ENCODE measurements at regions not wholly inside any gene's neighbourhood (a gene's known extent, or its start where the extent isn't known, plus 50 kb on each side); places are given as distances from the start of the nearest gene placed in this dataset.

DNA sequence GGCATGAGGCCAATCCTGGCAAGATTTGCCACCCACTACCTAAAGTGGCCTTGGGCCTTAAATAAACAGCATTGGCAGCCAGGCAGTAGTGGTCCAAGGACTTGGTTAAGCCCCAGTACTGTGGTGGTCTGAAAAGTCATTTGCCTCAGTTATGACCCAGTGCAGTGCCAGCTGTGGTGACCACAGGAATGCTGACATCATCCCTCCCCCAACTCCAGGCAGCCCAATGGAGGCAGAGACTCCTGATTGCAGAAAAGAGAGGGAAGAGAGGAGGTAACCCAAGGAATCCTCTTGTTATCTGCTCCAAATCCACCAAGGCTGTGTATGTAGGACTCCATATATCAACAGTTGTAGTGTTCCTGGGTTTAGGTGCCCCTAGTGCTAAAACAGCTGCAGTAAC, 883.6 kb downstream of the SQOR start:
- TF ChIP-seq, protein P1, sequence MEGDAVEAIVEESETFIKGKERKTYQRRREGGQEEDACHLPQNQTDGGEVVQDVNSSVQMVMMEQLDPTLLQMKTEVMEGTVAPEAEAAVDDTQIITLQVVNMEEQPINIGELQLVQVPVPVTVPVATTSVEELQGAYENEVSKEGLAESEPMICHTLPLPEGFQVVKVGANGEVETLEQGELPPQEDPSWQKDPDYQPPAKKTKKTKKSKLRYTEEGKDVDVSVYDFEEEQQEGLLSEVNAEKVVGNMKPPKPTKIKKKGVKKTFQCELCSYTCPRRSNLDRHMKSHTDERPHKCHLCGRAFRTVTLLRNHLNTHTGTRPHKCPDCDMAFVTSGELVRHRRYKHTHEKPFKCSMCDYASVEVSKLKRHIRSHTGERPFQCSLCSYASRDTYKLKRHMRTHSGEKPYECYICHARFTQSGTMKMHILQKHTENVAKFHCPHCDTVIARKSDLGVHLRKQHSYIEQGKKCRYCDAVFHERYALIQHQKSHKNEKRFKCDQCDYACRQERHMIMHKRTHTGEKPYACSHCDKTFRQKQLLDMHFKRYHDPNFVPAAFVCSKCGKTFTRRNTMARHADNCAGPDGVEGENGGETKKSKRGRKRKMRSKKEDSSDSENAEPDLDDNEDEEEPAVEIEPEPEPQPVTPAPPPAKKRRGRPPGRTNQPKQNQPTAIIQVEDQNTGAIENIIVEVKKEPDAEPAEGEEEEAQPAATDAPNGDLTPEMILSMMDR (conservative IDR thresholded peaks at IDR 0.05; ENCODE audit: low read depth, low read length) = no peak
- TF ChIP-seq EZH2 (IDR thresholded peaks at IDR 0.05; ENCODE audit: borderline replicate concordance, low read depth, low read length, poor library complexity, severe bottlenecking) = no peak
